Suppressor macrophage treated with lipopolysaccharide for 1 hour (primary cell): ENCODE measurements at regions not wholly inside any gene's neighbourhood (a gene's known extent, or its start where the extent isn't known, plus 50 kb on each side); places are given as distances from the start of the nearest gene placed in this dataset.
"Not testable (repeated sequence)": the region's sequence is repeated elsewhere in the genome, so short reads cannot be mapped to it uniquely, and the experiment has no call there.

Experiments used
- DNase-seq, 3 donors: peaks; one replicate each; pipeline ENCODE4 v3.0.0-alpha.2; 2020 to 2022

GRCh38 chr11:89615642-89616041 lies 94.5 kb upstream of the TRIM77 start:
- not testable (repeated sequence) for DNase-seq

DNA sequence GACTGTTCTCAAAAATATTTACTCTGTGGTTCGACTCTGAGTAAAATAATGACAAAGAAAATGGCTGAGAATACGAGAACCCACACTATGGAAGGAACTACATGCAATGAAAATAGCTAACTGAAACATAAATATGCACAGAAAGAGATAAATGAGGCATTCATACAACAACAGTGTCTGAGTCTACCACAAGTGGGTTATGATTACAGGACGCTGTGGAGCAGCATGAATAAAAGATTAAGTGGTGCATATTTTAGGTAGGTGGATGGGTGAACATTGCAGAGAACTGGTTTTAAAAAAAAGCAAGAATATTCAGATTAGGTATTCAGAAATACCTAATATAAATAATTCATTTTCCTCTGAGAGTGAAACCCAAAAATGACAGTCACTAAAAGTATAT lies 93.9 kb upstream of the TRIM77 start:
- not testable (repeated sequence) for DNase-seq

DNA sequence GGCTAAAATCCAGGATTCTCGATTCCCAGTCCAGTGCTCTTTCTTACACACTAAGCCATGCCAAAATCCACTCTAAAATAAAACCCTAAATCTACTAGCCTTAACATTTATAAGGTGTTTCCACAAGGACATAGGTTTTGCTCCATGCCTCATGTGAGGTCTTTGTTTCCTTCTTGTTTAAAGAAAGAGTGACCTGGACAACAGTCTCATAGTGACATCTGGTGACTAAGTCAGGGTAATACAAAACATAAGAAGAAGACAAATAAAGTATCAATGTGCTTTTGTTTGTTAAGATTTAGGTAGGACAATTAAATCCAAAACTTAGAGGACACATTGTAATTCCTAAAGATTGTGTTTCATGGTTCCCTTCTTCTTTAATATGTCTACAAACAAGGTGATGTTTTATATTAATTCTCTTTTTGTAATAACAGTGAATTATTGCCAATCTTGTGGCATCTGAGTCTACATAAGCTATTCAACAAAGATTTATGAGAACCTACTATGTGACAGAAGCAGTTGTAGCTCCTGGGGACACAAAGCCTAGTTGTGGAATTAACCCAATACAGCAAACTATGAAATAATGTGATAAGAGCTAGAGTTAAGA lies 93.0 kb upstream of the TRIM77 start:
- DNase-seq, result not testable (repeated sequence)

GRCh38 chr11:89620721-89621120 lies 89.4 kb upstream of the TRIM77 start:
- DNase-seq, result not testable (repeated sequence)

- no peak for DNase-seq
Observed at GRCh38 chr11:89625171-89625570, 84.9 kb upstream of the TRIM77 start.

DNA sequence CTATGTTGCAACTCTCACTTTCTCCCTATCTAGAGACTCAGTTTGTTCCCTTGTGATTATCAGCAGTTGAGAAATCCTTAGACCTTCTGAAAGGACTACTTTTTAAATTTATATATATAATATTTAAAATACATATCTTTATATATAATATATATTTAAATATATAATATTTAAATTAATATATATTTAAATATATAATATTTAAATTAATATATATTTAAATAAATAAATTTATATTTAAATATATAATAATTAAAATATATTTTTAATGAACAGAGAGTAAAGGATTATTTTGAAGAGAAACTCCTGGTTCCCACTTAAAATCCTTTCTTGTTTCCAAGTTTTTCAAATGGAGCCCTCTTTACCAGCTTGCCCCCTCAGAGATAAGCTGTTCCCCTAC lies 83.7 kb upstream of the TRIM77 start:
- no peak for DNase-seq

GRCh38 chr11:89626881-89627280 lies 83.2 kb upstream of the TRIM77 start:
- DNase-seq, result peak; percentile 28 to 70 (median 63)

GRCh38 chr11:89633135-89633705 lies 76.9 kb upstream of the TRIM77 start:
- no peak for DNase-seq

DNA sequence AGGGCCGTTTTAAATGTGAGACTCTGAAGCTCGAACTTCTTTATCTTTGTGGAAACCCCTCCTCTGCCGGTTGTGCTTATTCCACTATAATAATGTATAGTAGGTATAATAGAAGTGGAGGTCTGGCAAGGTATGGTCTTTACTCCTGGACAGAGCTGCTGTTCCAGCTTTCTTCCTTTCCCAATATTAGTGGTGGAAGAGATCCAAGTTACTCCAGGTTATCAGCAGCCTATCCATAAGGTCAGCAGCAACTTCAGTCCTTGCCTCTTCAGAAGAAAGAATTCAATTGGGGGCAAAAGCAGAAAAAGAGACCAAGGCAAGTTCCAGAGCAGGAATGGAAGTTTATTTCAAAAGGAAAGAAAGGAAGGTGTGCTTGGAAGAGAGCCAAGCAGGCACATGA lies 69.3 kb upstream of the TRIM77 start:
- DNase-seq, result not testable (repeated sequence)

GRCh38 chr11:89648232-89648631 lies 61.9 kb upstream of the TRIM77 start:
- DNase-seq, result peak in 2 of 3 donors; percentile 15 to 27

GRCh38 chr11:89648996-89649395 lies 61.1 kb upstream of the TRIM77 start:
- DNase-seq, result not testable (repeated sequence)

DNA sequence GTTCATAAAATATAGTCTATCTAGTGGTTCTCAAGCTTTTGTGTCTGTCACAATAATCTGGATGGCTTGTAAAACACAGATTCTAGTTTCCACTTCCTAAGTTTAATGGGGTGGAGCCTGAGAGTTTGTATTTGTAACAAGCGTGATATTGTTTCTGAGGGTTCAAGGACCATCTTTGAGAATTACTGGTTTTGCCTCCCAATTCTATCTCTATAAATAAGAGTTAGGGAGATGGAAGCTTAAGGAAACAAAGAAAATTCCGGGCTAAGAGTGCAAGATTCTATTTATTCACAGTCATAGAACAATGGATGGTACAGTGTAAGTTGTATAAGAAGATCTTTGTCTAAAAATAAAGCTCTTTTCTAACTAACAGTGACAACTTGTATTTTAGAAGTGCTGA lies 55.4 kb upstream of the TRIM77 start:
- not testable (repeated sequence) for DNase-seq

GRCh38 chr11:89658767-89659166 lies 51.3 kb upstream of the TRIM77 start:
- not testable (repeated sequence) for DNase-seq

GRCh38 chr11:89659414-89659813 lies 50.7 kb upstream of the TRIM77 start:
- DNase-seq, result not testable (repeated sequence)

DNA sequence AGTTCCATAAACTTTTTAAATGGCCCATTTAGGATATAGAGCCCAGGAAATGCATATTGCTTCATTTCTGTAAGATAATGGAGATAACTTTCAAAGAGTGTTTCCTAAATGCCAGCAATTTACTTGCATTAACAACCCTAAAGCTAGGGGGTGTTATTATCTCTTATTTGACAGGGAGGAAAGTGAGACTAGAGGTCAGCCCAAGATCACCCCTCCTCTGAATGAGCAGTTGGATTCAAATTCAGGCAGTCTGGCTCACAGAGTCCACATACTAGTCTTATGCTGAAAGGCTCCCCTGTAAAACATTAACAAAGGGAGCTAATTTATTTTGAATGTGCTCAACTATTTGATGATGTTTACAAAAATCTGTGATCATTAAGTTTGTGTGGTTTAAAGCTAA lies 49.9 kb upstream of the TRIM77 start:
- no peak for DNase-seq
